ENCODE measurements at regions not wholly inside any gene's neighbourhood (a gene's known extent, or its start where the extent isn't known, plus 50 kb on each side); places are given as distances from the start of the nearest gene placed in this dataset.

- TF ChIP-seq CTCF (conservative IDR thresholded peaks at IDR 0.05; ENCODE audit: low read depth in 2 of 2) (no peak), EZH2 (IDR thresholded peaks at IDR 0.05; ENCODE audit: low read depth, unreplicated experiment) (no peak), EZH2phosphoT487 (IDR thresholded peaks at IDR 0.05; ENCODE audit: unreplicated experiment) (no peak), POLR2AphosphoS5 (IDR thresholded peaks at IDR 0.05; ENCODE audit: low read depth) (no peak), REST (IDR thresholded peaks at IDR 0.05; ENCODE audit: unreplicated experiment) (no peak), NANOG (IDR thresholded peaks at IDR 0.05; ENCODE audit: borderline replicate concordance) (0 out of 2 replicates have a peak, but pooled peaks have one; percentile 17), ETS1 (IDR thresholded peaks at IDR 0.05) (no peak)
These were observed 750.8 kb upstream of the ACVR2A start for GRCh38 chr2:147094077-147094476.

Data from GM23338 (cell line).